ENCODE measurements at regions not wholly inside any gene's neighbourhood (a gene's known extent, or its start where the extent isn't known, plus 50 kb on each side); places are given as distances from the start of the nearest gene placed in this dataset.

DNA sequence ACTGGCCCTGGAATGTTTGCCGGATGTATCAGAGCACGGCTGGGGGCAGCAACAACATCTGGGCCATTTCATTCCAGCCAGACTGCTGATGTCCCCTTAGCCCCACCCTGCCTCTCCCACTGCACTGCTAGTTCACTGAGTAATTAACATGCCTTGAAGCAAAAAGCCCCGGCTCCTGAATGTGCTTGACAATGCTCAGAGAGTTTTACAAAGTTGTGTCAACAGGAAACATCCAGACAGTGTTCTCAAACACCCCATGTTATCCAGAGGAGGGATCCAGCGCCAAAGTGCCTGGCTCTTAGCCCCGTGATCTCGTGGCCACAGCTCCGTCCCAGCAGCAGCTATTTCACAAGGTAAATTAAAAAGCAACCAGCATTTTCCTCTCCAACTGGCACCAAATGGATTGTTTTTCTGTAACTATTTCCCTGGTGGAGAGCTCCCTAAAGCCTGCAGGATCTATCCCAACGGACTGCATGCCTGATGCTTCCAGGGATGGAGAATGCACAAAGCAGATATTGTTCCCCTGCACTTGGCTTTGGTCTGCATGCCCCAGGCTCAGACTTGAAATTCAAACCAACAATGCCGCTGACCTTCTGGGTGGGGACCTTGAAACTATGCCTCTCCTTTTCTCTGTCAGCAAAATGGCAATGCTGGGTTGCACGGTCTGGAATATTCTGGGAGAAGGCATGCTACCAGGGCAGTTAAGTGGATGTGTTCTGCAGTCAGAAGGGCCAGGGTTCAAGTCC is 115.6 kb upstream of the CDH5 start:
- no peak for TF ChIP-seq EP300 (IDR thresholded peaks at IDR 0.05; ENCODE audit: borderline replicate concordance)
- TF ChIP-seq, protein P1, sequence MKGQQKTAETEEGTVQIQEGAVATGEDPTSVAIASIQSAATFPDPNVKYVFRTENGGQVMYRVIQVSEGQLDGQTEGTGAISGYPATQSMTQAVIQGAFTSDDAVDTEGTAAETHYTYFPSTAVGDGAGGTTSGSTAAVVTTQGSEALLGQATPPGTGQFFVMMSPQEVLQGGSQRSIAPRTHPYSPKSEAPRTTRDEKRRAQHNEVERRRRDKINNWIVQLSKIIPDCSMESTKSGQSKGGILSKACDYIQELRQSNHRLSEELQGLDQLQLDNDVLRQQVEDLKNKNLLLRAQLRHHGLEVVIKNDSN (IDR thresholded peaks at IDR 0.05): no peak
- TF ChIP-seq TCF12 (IDR thresholded peaks at IDR 0.05; ENCODE audit: low read depth): no peak

DNA sequence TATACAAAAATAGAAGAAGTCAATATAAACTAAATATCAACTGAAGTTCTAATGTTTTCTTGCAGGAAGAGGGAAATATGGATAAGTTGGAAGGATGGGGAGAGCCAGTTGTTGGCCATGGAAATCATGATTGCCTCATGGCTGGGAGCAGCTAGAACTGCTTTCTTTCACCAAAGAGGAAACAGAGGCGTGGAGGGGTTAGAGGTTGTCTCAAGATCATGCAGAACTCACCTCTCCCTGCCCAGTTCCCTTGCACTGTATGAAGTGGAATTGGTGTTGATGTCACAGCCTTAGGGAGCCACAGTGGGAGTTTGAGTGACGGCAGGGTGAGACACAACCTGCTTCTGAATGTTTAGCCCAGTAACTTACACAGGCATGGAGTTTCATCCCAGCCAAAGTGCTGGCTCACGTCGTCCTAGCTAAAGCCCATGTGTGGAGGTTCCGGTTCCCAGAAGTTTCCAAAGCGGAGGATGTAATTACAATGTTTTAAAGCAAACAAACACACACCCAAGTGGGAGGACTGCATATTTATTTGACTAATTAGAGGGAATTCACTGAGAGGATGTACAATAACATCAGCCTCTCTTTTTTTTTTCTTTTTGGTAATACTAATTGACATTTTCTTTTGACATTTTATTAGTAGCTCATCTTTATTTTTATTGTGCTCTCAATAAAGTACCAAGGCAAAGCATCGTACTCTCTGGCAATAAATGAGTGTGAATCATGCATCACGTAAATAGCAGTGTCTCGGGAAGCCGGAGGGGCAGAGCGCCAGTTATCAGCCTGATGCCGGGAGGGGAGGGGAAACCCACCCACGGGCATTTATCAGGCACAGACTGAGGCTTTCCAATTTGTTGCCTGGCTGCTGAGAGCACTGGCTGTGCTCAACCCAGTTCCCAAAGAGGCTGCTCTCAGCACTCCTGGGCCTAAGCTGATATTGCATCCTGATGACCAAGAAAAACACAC is 118.7 kb upstream of the CDH5 start:
- TF ChIP-seq EP300 (IDR thresholded peaks at IDR 0.05; ENCODE audit: borderline replicate concordance) (no peak), TEAD4 (IDR thresholded peaks at IDR 0.05) (no peak), CREB1 (IDR thresholded peaks at IDR 0.05; ENCODE audit: low read depth) (no peak), ZBTB7A (IDR thresholded peaks at IDR 0.05; ENCODE audit: low read depth) (no peak), TAF1 (IDR thresholded peaks at IDR 0.05; ENCODE audit: low read depth) (no peak), RAD21 (IDR thresholded peaks at IDR 0.05; ENCODE audit: low read depth) (no peak), EGR1 (IDR thresholded peaks at IDR 0.05) (no peak), TCF12 (IDR thresholded peaks at IDR 0.05; ENCODE audit: low read depth) (no peak), YY1 (IDR thresholded peaks at IDR 0.05; ENCODE audit: low read depth) (no peak), FOXM1 (IDR thresholded peaks at IDR 0.05; ENCODE audit: borderline replicate concordance, low read depth) (no peak), CEBPB (IDR thresholded peaks at IDR 0.05) (no peak), NFIC (IDR thresholded peaks at IDR 0.05) (no peak)
- TF ChIP-seq, protein P2, sequence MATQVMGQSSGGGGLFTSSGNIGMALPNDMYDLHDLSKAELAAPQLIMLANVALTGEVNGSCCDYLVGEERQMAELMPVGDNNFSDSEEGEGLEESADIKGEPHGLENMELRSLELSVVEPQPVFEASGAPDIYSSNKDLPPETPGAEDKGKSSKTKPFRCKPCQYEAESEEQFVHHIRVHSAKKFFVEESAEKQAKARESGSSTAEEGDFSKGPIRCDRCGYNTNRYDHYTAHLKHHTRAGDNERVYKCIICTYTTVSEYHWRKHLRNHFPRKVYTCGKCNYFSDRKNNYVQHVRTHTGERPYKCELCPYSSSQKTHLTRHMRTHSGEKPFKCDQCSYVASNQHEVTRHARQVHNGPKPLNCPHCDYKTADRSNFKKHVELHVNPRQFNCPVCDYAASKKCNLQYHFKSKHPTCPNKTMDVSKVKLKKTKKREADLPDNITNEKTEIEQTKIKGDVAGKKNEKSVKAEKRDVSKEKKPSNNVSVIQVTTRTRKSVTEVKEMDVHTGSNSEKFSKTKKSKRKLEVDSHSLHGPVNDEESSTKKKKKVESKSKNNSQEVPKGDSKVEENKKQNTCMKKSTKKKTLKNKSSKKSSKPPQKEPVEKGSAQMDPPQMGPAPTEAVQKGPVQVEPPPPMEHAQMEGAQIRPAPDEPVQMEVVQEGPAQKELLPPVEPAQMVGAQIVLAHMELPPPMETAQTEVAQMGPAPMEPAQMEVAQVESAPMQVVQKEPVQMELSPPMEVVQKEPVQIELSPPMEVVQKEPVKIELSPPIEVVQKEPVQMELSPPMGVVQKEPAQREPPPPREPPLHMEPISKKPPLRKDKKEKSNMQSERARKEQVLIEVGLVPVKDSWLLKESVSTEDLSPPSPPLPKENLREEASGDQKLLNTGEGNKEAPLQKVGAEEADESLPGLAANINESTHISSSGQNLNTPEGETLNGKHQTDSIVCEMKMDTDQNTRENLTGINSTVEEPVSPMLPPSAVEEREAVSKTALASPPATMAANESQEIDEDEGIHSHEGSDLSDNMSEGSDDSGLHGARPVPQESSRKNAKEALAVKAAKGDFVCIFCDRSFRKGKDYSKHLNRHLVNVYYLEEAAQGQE (IDR thresholded peaks at IDR 0.05; ENCODE audit: low read depth): no peak
- TF ChIP-seq, protein P1 (IDR thresholded peaks at IDR 0.05): no peak
- TF ChIP-seq, protein P3, sequence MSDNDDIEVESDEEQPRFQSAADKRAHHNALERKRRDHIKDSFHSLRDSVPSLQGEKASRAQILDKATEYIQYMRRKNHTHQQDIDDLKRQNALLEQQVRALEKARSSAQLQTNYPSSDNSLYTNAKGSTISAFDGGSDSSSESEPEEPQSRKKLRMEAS (IDR thresholded peaks at IDR 0.05): no peak

DNA sequence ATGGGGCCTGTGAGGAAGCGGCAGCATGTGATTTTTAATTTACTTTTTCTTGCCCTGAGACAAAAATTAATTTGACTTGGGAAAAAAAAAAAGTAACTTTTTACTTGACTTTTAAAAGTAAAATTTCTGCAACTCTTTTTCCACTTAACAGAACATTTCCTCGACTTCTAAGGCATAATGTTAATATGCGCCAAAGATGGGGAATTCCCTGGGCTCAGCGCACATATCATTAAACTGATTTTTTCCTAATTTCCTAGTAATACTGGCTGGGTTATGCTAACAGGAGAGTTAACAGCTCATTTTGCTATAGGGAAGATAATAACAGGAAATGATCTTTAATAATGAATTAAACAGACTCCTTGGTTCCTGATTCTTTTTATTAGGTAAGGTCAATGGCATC is 120.6 kb upstream of the CDH5 start:
- TF ChIP-seq CEBPB (IDR thresholded peaks at IDR 0.05): no peak
- TF ChIP-seq, protein P2 (IDR thresholded peaks at IDR 0.05; ENCODE audit: low read depth): no peak
- TF ChIP-seq, protein P1 (IDR thresholded peaks at IDR 0.05): no peak
- TF ChIP-seq EP300 (IDR thresholded peaks at IDR 0.05; ENCODE audit: borderline replicate concordance): no peak
- no peak for TF ChIP-seq NFIC (IDR thresholded peaks at IDR 0.05)
- TF ChIP-seq RAD21 (IDR thresholded peaks at IDR 0.05; ENCODE audit: low read depth): no peak
- TF ChIP-seq TEAD4 (IDR thresholded peaks at IDR 0.05): no peak
- no peak for TF ChIP-seq TCF12 (IDR thresholded peaks at IDR 0.05; ENCODE audit: low read depth)
- no peak for TF ChIP-seq TAF1 (IDR thresholded peaks at IDR 0.05; ENCODE audit: low read depth)
- no peak for TF ChIP-seq ZBTB7A (IDR thresholded peaks at IDR 0.05; ENCODE audit: low read depth)
- TF ChIP-seq FOXM1 (IDR thresholded peaks at IDR 0.05; ENCODE audit: borderline replicate concordance, low read depth): no peak
- TF ChIP-seq, protein P3 (IDR thresholded peaks at IDR 0.05): no peak
- TF ChIP-seq YY1 (IDR thresholded peaks at IDR 0.05; ENCODE audit: low read depth): no peak
- TF ChIP-seq CREB1 (IDR thresholded peaks at IDR 0.05; ENCODE audit: low read depth): no peak
- no peak for TF ChIP-seq EGR1 (IDR thresholded peaks at IDR 0.05)

DNA sequence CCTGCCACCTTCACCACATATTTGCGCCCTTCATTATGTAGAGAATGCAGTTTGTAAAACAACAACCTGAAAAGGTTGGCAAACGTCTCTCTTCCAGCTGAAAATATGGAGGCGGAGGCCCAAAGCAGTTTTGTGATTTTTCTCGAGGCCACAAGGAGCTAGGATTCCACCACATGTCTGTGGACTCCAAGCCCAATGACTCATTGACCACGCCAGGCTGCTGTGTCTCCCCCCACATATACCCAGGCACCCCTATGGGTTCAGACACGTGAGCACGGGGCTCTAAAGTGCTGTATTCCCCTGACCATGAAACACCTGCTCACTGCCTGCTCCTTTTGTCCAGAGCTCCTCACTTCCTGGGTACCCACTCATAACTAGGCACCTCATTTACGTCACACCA is 121.4 kb upstream of the CDH5 start:
- no peak for TF ChIP-seq TCF12 (IDR thresholded peaks at IDR 0.05; ENCODE audit: low read depth)
- TF ChIP-seq CEBPB (IDR thresholded peaks at IDR 0.05): no peak
- TF ChIP-seq YY1 (IDR thresholded peaks at IDR 0.05; ENCODE audit: low read depth): no peak
- no peak for TF ChIP-seq FOXM1 (IDR thresholded peaks at IDR 0.05; ENCODE audit: borderline replicate concordance, low read depth)
- TF ChIP-seq, protein P1 (IDR thresholded peaks at IDR 0.05): no peak
- TF ChIP-seq TAF1 (IDR thresholded peaks at IDR 0.05; ENCODE audit: low read depth): no peak
- no peak for TF ChIP-seq RAD21 (IDR thresholded peaks at IDR 0.05; ENCODE audit: low read depth)
- TF ChIP-seq TEAD4 (IDR thresholded peaks at IDR 0.05): no peak
- no peak for TF ChIP-seq EGR1 (IDR thresholded peaks at IDR 0.05)
- no peak for TF ChIP-seq ZBTB7A (IDR thresholded peaks at IDR 0.05; ENCODE audit: low read depth)
- TF ChIP-seq, protein P3 (IDR thresholded peaks at IDR 0.05): no peak
- TF ChIP-seq EP300 (IDR thresholded peaks at IDR 0.05; ENCODE audit: borderline replicate concordance): no peak

Measured in Ishikawa (cell line).